HCT116 (cell line): ENCODE measurements at regions not wholly inside any gene's neighbourhood (a gene's known extent, or its start where the extent isn't known, plus 50 kb on each side); places are given as distances from the start of the nearest gene placed in this dataset.

Experiments used
- ATAC-seq: fragments of 200-7000 bp; cut with Tn5 transposase; 2 replicates; pipeline ENCODE4 v1.9.1; 2020; ENCODE audit warnings: mild to moderate bottlenecking, moderate library complexity
- BruUV-seq: library from RNA; stranded (reverse); fragments of 400-500 nt; replicated peaks from 2 replicates; lab custom pipeline; 2021; lab: Mats Ljungman, UMichigan
- CTCF ChIA-PET: fragments of 300-600 bp; sonication (Branson Sonifier 250); formaldehyde crosslinking; loops from one replicate; lab custom pipeline; 2021; ENCODE audit warnings: antibody characterized with exemption; lab: Charles Lee
- POLR2A ChIA-PET: fragments of 300-600, 350-600 bp; sonication (Branson Sonifier 250); formaldehyde crosslinking; loops from one replicate; lab custom pipeline; 2021; ENCODE audit warnings: antibody characterized with exemption; lab: Charles Lee
- RAD21 ChIA-PET, 2 experiments: fragments of 300-600 bp; sonication (Branson Sonifier 250); formaldehyde crosslinking; loops; one replicate each; lab custom pipeline; 2023; ENCODE audit warnings: low total read pairs in 2 of 2; ENCODE audit not compliant: uncharacterized antibody in 2 of 2, unreplicated experiment in 2 of 2, low non-redundant PET in 1 of 2; lab: Charles Lee
- DNase-seq: peaks from one replicate; pipeline ENCODE4 v3.0.0-alpha.2; 2010; ENCODE audit warnings: low read depth, low spot score
- H2AFZ ChIP-seq: fragments of 200-600 bp; shearing (Covaris generic), sonication (generic); 2 replicates; pipeline ENCODE4 v1.6.1; 2017; ENCODE audit warnings: low read depth, mixed run types, mixed read lengths, antibody characterized with exemption, low read length; ENCODE audit not compliant: poor library complexity, severe bottlenecking
- H3K27ac ChIP-seq: 2 replicates; pipeline ENCODE4 v1.5.1; 2012; ENCODE audit warnings: low read depth, low read length
- H3K27me3 ChIP-seq: fragments of 200-600 bp; sonication (generic); 2 replicates; pipeline ENCODE4 v1.6.1; 2016; ENCODE audit warnings: mixed run types, low read length, mixed read lengths; ENCODE audit not compliant: insufficient read depth
- H3K36me3 ChIP-seq, 2 experiments: fragments of 200-500 bp in 1 of 2; fragments of 200-600 bp in 1 of 2; sonication (Bioruptor generic) in 1 of 2; sonication (generic) in 1 of 2; 2 replicates each; pipeline versions ENCODE4 v1.5.1 to v1.6.1; 2014 to 2016; ENCODE audit warnings: low read length in 2 of 2, inconsistent platforms in 1 of 2, mixed read lengths in 1 of 2, mixed run types in 1 of 2; ENCODE audit not compliant: insufficient read depth in 2 of 2, control insufficient read depth in 1 of 2
- H3K4me1 ChIP-seq, 2 experiments: fragments of 200-600 bp in 1 of 2; sonication (generic) in 1 of 2; 2 replicates each; pipeline versions ENCODE4 v1.5.1 to v1.6.1; 2012 to 2017; ENCODE audit warnings: low read length in 2 of 2, inconsistent platforms in 1 of 2, mild to moderate bottlenecking in 1 of 2, mixed read lengths in 1 of 2, mixed run types in 1 of 2, moderate library complexity in 1 of 2; ENCODE audit not compliant: insufficient read depth in 2 of 2, control insufficient read depth in 1 of 2
- H3K4me2 ChIP-seq: fragments of 200-600 bp; sonication (generic); 2 replicates; pipeline ENCODE4 v1.6.1; 2017; ENCODE audit warnings: mixed run types, low read length, mixed read lengths
- H3K4me3 ChIP-seq, 2 experiments: fragments of 200-600 bp in 1 of 2; sonication (generic) in 1 of 2; replicated peaks in 1 of 2; 2 replicates each; pipeline ENCODE4 v1.5.1; 2011 to 2016; ENCODE audit warnings: low read length in 2 of 2, control low read depth in 1 of 2, low read depth in 1 of 2, mild to moderate bottlenecking in 1 of 2, mixed read lengths in 1 of 2, mixed run types in 1 of 2
- H3K79me2 ChIP-seq: fragments of 200-600 bp; sonication (generic); 2 replicates; pipeline ENCODE4 v1.6.1; 2017; ENCODE audit warnings: mild to moderate bottlenecking, mixed run types, low read length, moderate library complexity, mixed read lengths; ENCODE audit not compliant: insufficient read depth
- H3K9ac ChIP-seq: fragments of 200-600 bp; sonication (generic); 2 replicates; pipeline ENCODE4 v1.6.1; 2016; ENCODE audit warnings: low read length, mixed read lengths
- H3K9me2 ChIP-seq: fragments of 200-600 bp; sonication (generic), shearing (Covaris generic); 2 replicates; pipeline ENCODE4 v1.6.1; 2017; ENCODE audit warnings: mixed run types, mild to moderate bottlenecking, moderate library complexity; ENCODE audit not compliant: insufficient read depth
- H3K9me3 ChIP-seq, 2 experiments: fragments of 200-500 bp in 1 of 2; fragments of 200-600 bp in 1 of 2; sonication (Bioruptor generic) in 1 of 2; sonication (generic) in 1 of 2; 2 replicates each; pipeline ENCODE4 v1.6.1; 2014 to 2017; ENCODE audit warnings: low read length in 2 of 2, mixed read lengths in 2 of 2, inconsistent platforms in 1 of 2, low read depth in 1 of 2, mild to moderate bottlenecking in 1 of 2, mixed run types in 1 of 2, moderate library complexity in 1 of 2; ENCODE audit not compliant: control insufficient read depth in 1 of 2, insufficient read depth in 1 of 2
- H4K20me1 ChIP-seq: fragments of 200-600 bp; sonication (generic), shearing (Covaris generic); 2 replicates; pipeline ENCODE4 v1.6.1; 2017; ENCODE audit warnings: mixed run types, mild to moderate bottlenecking, moderate library complexity; ENCODE audit not compliant: insufficient read depth
- EZH2phosphoT487 ChIP-seq: fragments of 200-600 bp; IDR thresholded peaks from 2 replicates; pipeline ENCODE4 v1.6.1; 2018; ENCODE audit warnings: antibody characterized with exemption, borderline replicate concordance
- JUND ChIP-seq: IDR thresholded peaks from 2 replicates; pipeline ENCODE4 v1.6.1; 2012
- POLR2A ChIP-seq: IDR thresholded peaks from 2 replicates; pipeline ENCODE4 v1.7.0; 2011; ENCODE audit warnings: borderline replicate concordance; ENCODE audit not compliant: insufficient read depth, insufficient read length; ENCODE audit errors: extremely low read depth
- RAD21 ChIP-seq: IDR thresholded peaks from 2 replicates; pipeline ENCODE4 v1.6.1; 2012; ENCODE audit warnings: low read depth, mild to moderate bottlenecking
- SIN3A ChIP-seq: IDR thresholded peaks from 2 replicates; pipeline ENCODE4 v1.6.1; 2012; ENCODE audit warnings: low read depth
- SP1 ChIP-seq: IDR thresholded peaks from 2 replicates; pipeline ENCODE4 v1.6.1; 2012; ENCODE audit warnings: low read depth
- ZNF274 ChIP-seq: fragments of 200-500 bp; sonication (Bioruptor generic); IDR thresholded peaks from 2 replicates; pipeline ENCODE4 v1.6.1; 2014; ENCODE audit warnings: mild to moderate bottlenecking, low read depth, low read length, inconsistent platforms
- intact Hi-C: fragments of 100-400 bp; cut with micrococcal nuclease; formaldehyde crosslinking; loops from 2 replicates; pipeline ENCODE4 v1.10.0; 2022
- TF ChIP-seq, protein P1 (sequence below): IDR thresholded peaks from 2 replicates; pipeline ENCODE4 v1.6.1; 2012
- TF ChIP-seq, protein P2 (sequence below), 3 experiments: fragments of 200-600 bp in 1 of 3; sonication (generic) in 1 of 3; IDR thresholded peaks in 2 of 3; conservative IDR thresholded peaks in 1 of 3; 2 replicates each; pipeline ENCODE4 v1.5.1; 2012 to 2017; ENCODE audit warnings: low read depth in 2 of 3, low read length in 2 of 3, antibody characterized with exemption in 1 of 3, borderline replicate concordance in 1 of 3, control low read depth in 1 of 3, mild to moderate bottlenecking in 1 of 3, mixed read lengths in 1 of 3, mixed run types in 1 of 3, moderate library complexity in 1 of 3; ENCODE audit not compliant: insufficient read depth in 1 of 3

DNA sequence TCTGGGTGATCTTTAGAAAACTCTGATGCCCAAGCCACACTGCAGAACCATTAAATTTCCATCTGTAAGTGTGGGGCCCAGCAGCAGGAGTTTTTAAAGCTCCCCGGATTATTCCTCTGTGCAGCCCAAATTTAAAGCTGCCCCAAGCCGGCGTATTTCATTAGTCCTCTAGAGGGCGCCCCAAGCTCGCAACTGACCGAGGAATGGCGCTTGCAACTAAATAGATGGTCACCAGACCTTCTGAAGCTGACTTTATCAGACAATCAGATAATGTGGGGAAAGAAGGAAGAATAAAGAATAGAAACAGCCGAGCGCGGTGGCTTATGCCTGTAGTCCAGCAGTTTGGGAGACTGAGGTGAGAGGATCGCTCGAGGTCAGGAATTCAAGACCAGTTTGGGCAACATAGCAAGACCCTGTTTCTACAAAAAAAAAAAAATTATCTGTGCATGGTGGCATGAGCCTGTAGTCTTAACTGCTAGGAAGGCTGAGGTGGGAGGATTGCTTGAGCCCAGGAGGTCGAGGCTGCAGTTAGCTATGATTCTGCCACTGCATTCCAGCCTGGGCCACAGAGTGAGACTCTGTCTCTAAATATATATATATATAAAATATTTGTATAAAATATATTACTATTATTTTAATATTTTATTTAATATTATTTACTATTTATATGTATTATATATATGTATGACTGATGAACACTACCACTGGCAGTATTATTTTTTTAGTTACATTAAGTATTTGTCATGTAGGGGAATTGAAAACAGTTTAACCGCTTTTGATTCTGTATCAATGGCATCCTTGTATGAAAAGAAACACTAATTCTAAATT is 56.0 kb downstream of the OTOR start:
- Histone ChIP-seq H3K4me2 (no peak overlapping the region), H4K20me1 (no peaks in the 10 kb centered on the region), H3K9me2 (no peaks in the 10 kb centered on the region), H2AFZ (no peak overlapping the region), H3K36me3 (no peaks in the 10 kb centered on the region), H3K9me3 (no peaks in the 10 kb centered on the region), H3K27me3 (peaks cover 47% of the 10 kb centered on the region), H3K4me3 (no peak overlapping the region), H3K79me2 (no peaks in the 10 kb centered on the region), H3K9ac (no peak overlapping the region), H3K27ac (no peak overlapping the region), H3K4me1 (no peaks in the 10 kb centered on the region)
- RAD21 ChIA-PET: interaction anchor here in 1 of 2 experiments (0.7 to 1.6 kb wide), 3 partner anchors 16 to 627 kb away, joined by 3 to 10 read pairs (median 7); no protein-coding TSS in a partner anchor
- POLR2A ChIA-PET: no interaction called here
- CTCF ChIA-PET: interaction anchor here (0.7 to 3.2 kb wide), 19 partner anchors 13 to 1577 kb away, joined by 3 to 65 read pairs (median 3); no protein-coding TSS in a partner anchor
- ATAC-seq: peak; percentile 85
- no peak for TF ChIP-seq JUND
- TF ChIP-seq ZNF274: no peak
- TF ChIP-seq SP1: no peak
- TF ChIP-seq POLR2A: no peak
- peak; percentile 79 for TF ChIP-seq RAD21
- TF ChIP-seq, protein P1, sequence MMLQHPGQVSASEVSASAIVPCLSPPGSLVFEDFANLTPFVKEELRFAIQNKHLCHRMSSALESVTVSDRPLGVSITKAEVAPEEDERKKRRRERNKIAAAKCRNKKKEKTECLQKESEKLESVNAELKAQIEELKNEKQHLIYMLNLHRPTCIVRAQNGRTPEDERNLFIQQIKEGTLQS: no peak
- TF ChIP-seq SIN3A: no peak
- no peak for TF ChIP-seq EZH2phosphoT487
- TF ChIP-seq, protein P2, sequence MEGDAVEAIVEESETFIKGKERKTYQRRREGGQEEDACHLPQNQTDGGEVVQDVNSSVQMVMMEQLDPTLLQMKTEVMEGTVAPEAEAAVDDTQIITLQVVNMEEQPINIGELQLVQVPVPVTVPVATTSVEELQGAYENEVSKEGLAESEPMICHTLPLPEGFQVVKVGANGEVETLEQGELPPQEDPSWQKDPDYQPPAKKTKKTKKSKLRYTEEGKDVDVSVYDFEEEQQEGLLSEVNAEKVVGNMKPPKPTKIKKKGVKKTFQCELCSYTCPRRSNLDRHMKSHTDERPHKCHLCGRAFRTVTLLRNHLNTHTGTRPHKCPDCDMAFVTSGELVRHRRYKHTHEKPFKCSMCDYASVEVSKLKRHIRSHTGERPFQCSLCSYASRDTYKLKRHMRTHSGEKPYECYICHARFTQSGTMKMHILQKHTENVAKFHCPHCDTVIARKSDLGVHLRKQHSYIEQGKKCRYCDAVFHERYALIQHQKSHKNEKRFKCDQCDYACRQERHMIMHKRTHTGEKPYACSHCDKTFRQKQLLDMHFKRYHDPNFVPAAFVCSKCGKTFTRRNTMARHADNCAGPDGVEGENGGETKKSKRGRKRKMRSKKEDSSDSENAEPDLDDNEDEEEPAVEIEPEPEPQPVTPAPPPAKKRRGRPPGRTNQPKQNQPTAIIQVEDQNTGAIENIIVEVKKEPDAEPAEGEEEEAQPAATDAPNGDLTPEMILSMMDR (IDR thresholded peaks at IDR 0.05 in 2 of 3, conservative IDR thresholded peaks at IDR 0.05 in 1 of 3; ENCODE audit: borderline replicate concordance in 1 of 3, insufficient read depth in 1 of 3, low read depth in 2 of 3, low read length in 2 of 3): peak; percentile 59 to 94 (median 82); a peak in 5 of 6 replicates
- DNase-seq: peak; percentile 21
- no TSS peak for BruUV-seq
- intact Hi-C loops: loop anchor here (1.0 to 2.0 kb wide), 3 partner anchors 17 to 627 kb away; no protein-coding TSS in a partner anchor
